GM21737 (cell line): ENCODE measurements at regions not wholly inside any gene's neighbourhood (a gene's known extent, or its start where the extent isn't known, plus 50 kb on each side); places are given as distances from the start of the nearest gene placed in this dataset.
"Not testable (repeated sequence)": the region's sequence is repeated elsewhere in the genome, so short reads cannot be mapped to it uniquely, and the experiment has no call there.

ENCODE experiments used
- ATAC-seq: cut with Tn5 transposase; IDR thresholded peaks from one replicate; pipeline ENCODE4 v1.9.1; 2021; ENCODE audit warnings: mild to moderate bottlenecking, moderate library complexity; ENCODE audit not compliant: unreplicated experiment

DNA sequence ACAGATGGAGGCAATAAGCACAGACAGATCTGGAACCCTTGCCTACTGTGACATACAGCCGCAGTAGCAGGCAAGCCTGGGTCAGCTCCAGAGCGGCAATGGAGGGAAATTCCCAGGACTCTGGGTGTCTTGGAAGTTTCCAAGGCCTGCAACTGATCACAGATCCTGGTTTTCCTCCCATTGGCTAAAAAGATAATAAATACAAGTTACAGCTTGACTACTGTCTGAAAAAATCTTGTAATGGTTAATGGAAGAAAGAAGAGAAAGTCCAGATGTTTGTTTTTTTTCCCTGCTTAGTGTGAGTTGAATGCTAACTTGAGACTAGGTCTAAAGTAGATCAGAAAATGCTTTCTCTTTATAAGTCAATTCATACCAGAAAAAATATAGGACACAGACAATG lies 307.6 kb downstream of the ALDH8A1 start:
- no peak for ATAC-seq

DNA sequence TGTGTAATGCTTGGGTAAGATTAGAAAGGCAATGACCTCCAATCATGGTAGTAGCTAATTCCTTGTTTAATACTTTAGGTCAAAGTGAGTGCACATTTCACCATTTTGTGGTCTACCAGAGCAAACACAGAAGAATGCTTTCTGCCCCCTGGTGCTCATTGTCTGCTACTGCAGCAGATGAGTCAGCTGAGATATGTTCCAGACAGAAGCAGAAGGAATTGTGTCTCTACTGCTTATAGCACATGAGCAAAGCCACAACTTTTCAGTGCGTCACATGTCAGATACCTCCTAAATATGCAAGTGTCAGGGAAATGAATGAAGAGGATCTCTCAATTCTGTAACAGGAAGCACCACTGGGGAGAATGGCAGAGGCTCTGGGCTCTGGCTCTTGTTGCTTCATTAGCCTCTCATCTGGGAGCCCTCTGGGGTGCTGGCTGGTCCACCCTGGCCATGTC lies 308.9 kb downstream of the ALDH8A1 start:
- ATAC-seq, result peak; percentile 83

DNA sequence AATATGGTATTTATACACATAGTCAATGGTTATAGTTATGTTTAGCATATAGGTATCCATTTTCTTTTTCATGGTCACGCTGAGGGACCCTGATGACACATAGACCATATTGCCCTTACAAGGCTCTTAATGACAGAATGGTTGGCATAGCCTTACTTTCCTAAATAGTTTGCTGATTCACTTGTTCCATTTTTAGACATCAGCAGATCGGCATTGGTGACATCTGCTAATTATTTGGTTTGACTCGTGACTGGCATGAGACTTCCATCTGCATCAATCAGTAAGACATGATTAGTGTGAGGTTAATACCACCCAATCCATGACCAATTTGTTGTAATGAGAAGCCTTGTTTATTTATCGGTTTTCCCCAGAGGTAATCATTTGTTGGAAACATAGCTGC lies 309.7 kb downstream of the ALDH8A1 start:
- no peak for ATAC-seq

DNA sequence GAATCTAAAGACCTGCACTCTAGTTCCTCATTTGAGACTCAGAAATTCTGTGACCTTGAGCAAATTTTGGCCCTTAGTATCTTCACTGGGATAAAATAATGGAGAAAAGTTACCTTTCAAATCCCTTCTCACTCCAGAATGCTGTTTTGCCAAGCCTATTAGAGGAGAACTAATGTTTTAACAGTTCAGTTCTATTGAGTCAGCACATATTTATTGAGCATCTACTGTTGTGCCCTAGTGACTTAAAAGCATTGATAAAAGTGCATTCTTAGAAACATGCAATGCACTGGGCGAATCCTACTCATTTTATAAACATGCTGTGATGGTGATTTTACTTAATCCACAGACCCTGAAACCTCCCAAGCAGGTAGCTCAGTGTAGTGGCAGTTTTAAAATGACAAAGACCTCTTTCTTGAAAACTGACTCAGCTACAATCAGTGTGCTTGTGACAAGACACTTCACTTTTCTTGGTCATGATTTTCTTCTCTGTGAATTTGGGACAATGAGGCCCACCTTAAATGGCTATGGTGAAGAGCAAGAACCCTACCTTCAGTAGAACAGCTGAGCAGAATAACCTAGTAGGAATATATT lies 312.0 kb downstream of the ALDH8A1 start:
- no peak for ATAC-seq

DNA sequence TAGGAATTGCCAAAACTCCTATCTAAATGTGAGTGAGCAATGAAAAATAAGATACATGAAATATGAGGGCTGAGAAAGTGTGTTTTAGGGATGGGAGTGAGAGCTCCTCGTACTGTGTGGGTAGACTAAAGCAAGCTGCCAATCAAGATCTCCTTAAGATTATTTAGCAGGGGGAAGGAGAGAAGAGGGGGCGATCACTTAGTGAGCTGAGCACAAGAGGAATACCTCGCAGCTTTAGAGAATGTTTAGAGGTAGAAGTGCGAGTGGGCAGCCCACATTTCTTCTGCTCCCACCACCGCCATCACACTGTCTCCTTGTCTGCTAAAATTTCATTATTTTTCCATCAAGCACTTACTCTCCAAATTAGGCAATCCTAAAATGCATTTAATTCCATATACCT lies 312.6 kb downstream of the ALDH8A1 start:
- ATAC-seq, result no peak

GRCh38 chr6:134636186-134636799 lies 313.6 kb downstream of the ALDH8A1 start:
- ATAC-seq, result no peak

GRCh38 chr6:134634966-134635365 lies 314.9 kb downstream of the ALDH8A1 start:
- no peak for ATAC-seq

DNA sequence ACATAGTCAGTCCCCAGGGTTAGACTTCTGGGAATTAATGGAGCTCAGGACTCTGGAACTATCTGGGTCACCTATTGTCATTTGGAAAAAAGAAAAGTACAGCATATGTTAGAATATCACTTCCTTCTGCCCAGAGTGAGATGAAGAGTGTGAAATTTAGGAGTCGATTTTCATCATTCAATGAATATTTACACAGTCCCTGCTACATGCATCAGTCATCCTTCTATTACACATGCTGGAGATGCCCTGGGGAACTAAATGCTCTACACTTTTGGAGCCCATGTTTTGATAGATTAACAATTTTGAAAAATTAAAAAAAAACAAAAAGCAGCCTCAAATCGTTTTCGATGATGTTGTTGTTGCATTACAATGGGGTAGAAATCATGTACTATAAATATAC lies 315.4 kb downstream of the ALDH8A1 start:
- ATAC-seq, result no peak

GRCh38 chr6:134632982-134633940 lies 315.3 kb upstream of the SGK1 start:
- not testable (repeated sequence) for ATAC-seq

GRCh38 chr6:134632024-134632423 lies 314.1 kb upstream of the SGK1 start:
- ATAC-seq, result no peak

DNA sequence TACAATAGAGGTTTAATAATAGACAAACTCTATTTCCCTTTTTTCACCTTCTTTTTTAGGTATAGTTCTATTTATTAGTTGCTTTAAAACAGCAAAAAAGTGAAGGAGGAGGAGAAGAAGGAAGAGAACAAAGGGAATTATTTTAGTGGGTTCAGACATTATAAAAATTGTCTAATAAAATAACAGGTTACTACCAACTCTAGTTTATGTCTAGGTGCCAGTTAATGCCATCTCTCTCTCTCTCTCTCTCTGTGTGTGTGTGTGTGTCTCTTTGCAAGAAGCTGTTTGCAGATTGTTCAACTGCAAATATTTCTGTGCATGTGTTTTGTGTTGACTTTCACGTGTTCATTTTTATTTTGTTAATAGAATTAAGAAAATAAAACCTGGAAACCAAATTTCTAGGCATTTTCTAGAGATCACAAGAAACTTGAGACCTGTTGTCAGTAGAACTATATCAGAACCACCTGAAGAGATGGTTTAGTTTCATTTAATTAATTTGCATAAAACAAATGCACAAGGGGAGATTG lies 313.5 kb upstream of the SGK1 start:
- ATAC-seq, result no peak

- no peak for ATAC-seq
Observed at GRCh38 chr6:134630508-134631121, 312.7 kb upstream of the SGK1 start.

DNA sequence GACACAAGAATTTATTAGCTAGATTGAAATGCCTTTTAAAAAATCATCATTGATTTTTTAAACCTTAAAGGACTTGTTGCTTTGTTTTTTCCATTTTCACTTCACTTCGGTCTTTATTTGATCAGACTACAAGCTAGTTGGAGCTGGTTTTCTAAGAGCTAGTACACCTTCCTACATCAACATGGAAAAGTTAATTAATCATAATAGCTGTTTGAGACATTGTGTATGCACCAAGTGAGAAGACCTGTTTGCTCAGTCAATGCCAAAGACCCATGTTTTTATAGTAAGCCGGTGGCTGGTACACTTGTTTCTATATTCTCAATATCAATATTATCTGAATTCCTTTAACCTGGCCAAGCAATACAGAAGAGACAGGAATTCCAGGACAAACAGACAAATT lies 310.2 kb upstream of the SGK1 start:
- no peak for ATAC-seq

- ATAC-seq, result no peak
Observed at GRCh38 chr6:134627707-134628106, 309.8 kb upstream of the SGK1 start.

DNA sequence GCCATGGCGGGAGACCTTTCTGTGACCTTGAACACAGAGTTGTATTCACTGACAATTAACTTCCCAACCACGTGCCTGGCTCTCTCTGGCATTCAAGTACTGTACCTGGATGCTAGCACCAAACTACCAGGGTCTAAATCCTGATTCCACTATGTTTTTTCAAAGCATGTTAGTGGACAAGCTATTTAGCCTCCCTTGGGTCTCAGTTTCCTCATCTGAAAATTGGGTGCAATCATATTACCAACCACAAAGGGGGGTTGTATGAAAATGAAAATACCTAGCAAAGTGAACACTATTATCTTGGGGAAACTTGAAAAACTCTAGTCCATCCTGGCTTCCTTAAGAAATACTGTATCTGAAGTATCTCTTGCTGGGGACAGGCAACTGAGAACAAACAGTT lies 308.7 kb upstream of the SGK1 start:
- no peak for ATAC-seq

- no peak for ATAC-seq
Observed at GRCh38 chr6:134626086-134626485, 308.2 kb upstream of the SGK1 start.

- ATAC-seq, result no peak
Observed at GRCh38 chr6:134624781-134625180, 306.9 kb upstream of the SGK1 start.

DNA sequence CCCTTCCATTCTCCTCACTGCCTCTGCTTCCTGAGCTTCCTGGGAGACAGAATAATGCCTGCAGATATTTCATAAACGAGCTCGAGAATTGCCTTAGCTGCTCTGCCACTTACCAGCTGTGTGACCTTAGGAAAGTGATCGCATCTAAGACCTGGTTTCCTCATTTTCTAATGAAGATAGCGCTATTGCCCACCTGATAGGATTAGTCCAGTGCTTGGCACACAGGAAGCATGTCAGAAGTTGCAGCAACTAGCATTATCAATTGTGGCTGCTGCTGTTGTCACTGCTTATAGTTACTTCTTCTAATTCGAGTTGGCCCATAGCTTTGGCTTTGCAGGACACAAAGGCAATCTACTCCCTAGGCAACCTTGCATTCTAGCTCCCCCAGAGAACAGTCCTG lies 305.5 kb upstream of the SGK1 start:
- no peak for ATAC-seq

DNA sequence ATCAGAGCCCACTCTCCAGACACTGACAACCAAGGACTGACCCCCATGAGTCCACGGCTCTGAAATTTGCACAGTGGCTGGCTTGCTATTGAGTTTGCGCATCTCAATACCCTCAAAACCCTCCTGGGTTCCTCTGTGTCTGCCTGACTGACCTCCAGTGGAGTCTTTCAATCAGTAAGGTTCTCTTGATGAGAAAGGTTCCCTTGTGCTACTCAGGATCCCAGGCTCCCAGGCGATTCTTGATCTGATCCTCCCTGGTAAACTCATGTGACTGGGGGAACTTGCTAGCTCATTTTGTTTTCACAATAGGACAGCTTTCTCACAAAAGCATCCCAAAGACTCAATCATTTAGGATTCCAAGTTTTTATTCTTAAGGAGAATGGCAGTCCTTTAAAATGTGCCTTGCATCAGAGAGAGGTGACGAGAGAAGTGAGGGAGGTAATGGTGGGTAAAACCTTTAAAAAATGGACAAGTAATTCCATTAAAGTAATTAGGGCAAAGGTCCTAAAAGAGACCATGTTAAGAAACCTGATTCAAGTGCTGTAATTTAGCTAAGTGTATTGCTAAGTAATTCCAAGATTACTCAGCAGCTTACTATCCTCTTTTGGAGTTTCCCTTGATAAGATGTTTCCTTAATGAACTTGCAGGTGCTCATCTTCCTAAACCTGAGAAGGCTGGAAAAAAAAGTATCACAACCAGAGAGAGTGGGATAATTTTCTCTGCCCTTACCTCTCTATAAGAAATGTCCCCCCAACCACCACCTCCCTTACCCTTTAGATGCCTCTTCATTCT lies 304.7 kb upstream of the SGK1 start:
- ATAC-seq, result no peak

DNA sequence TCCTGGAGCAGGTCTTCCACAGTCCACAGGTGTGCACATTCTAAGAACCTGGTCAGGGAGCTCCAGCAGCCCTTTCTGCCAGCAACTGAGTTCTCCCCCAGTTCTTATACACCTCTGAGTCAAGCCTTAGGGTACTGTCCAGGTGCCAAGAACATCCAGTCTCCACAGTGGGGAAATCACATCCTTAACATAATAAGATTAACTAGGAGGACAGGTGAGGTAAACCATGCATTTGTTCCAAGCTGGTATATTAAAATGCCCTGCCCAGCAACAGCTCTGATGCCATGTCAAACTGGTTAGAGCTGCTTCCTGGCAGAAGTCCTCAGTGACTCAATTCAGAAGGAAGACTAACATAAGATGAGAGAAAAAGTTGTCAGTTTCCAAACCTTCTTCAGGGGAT lies 303.9 kb upstream of the SGK1 start:
- ATAC-seq, result no peak
